ENCODE measurements at regions not wholly inside any gene's neighbourhood (a gene's known extent, or its start where the extent isn't known, plus 50 kb on each side); places are given as distances from the start of the nearest gene placed in this dataset.

- TF ChIP-seq CTCF (IDR thresholded peaks at IDR 0.05) (no peak), POLR2A (IDR thresholded peaks at IDR 0.05) (no peak)
These were observed 116.6 kb downstream of the GLI2 start for GRCh38 chr2:120852200-120852815.
